ENCODE measurements at regions not wholly inside any gene's neighbourhood (a gene's known extent, or its start where the extent isn't known, plus 50 kb on each side); places are given as distances from the start of the nearest gene placed in this dataset.

GRCh38 chr15:97836003-97836402 is 124.5 kb upstream of the ARRDC4 start:
- Histone ChIP-seq H3K9me3 (peaks cover 0 to 14% (median 0%) of the 10 kb centered on the region in 4 donors), H3K4me3 (no peak overlapping the region), H3K27ac (no peak overlapping the region), H3K4me1 (no peaks in the 10 kb centered on the region), H3K36me3 (no peaks in the 10 kb centered on the region), H3K27me3 (no peaks in the 10 kb centered on the region)
- TF ChIP-seq CTCF (IDR thresholded peaks at IDR 0.05) (no peak), EP300 (IDR thresholded peaks at IDR 0.05) (no peak), POLR2A (IDR thresholded peaks at IDR 0.05) (no peak)
- DNase-seq (ENCODE audit: low spot score in 2 of 2) = no peak
- 60 to 67% methylated on average over 4 of the region's 4 CpGs for WGBS, 2 donors

DNA sequence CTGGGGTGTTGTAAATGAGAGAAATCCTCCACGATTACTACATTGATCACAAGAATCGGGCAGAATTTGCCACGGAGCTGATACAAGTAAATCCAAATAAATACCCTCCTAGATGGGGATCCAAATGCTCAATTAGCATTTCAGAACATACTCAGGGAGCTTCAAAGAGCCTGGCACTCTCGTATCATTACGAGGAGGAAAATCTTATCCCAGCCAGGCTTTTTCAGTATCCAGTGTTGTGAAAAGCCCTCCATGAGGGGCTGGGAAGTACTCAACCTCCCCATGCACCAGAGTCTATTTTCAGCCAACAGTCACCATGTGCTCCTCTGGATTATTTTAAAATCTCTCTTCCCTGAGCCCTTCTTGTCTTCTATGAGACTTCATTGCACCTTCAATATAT is 122.6 kb upstream of the ARRDC4 start:
- Histone ChIP-seq H3K4me1 (no peaks in the 10 kb centered on the region), H3K36me3 (no peaks in the 10 kb centered on the region), H3K27me3 (no peaks in the 10 kb centered on the region), H3K9me3 (peaks cover 0 to 9% (median 0%) of the 10 kb centered on the region in 4 donors), H3K4me3 (no peak overlapping the region), H3K27ac (no peak overlapping the region)
- DNase-seq (ENCODE audit: low spot score in 2 of 2) = no peak
- 73% methylated on average over 5 of the region's 5 CpGs for WGBS, 2 donors
- TF ChIP-seq POLR2A (IDR thresholded peaks at IDR 0.05) (no peak), EP300 (IDR thresholded peaks at IDR 0.05) (no peak), CTCF (IDR thresholded peaks at IDR 0.05) (no peak)

DNA sequence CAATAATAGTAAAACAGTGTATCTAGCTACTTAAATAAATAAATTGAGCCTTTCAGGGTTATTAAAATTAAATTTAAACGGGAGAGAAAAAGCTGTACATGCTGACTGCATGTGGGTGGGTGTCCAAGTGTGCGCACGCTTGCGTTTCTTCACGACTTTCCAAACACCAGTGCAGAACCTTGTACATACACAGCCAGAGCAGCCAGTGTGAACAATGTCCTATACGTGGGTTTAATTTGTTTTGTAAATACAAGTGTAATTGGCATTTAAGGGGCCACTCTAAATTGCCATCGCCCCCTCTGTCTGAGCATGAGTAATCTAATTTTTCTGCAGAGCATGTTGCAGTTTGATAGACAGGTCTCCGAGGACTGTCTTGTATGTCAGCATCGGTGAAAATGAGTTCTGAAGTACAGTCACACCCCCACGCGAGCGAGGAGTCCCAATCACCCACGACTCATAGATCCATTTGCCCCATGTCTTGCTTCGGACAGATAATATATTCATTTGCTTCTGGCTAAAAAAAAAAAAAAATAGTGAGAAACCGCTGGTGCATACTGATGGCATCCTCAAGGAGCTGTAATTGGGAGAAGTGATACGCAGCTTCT is 121.8 kb upstream of the ARRDC4 start:
- H3K4me1 ChIP-seq = no peaks in the 10 kb centered on the region

GRCh38 chr15:97840501-97840900 is 120.0 kb upstream of the ARRDC4 start:
- no peak for DNase-seq (ENCODE audit: low spot score in 2 of 2)
- Histone ChIP-seq H3K9me3 (no peaks in the 10 kb centered on the region), H3K4me1 (no peaks in the 10 kb centered on the region), H3K4me3 (no peak overlapping the region), H3K27me3 (no peaks in the 10 kb centered on the region), H3K36me3 (no peaks in the 10 kb centered on the region), H3K27ac (no peak overlapping the region)
- 65 to 82% methylated on average over 2 of the region's 2 CpGs for WGBS, 2 donors
- no peak for TF ChIP-seq CTCF (IDR thresholded peaks at IDR 0.05)
- TF ChIP-seq POLR2A (IDR thresholded peaks at IDR 0.05) = no peak

More for the DNA sequence above, 121.8 kb upstream of the ARRDC4 start:
- 85 to 86% methylated on average over 16 of the region's 16 CpGs for WGBS, 2 donors
- TF ChIP-seq CTCF (IDR thresholded peaks at IDR 0.05) (no peak), EP300 (IDR thresholded peaks at IDR 0.05) (no peak), POLR2A (IDR thresholded peaks at IDR 0.05) (no peak)
- H3K27ac ChIP-seq = no peak overlapping the region
- H3K9me3 ChIP-seq = peaks cover 0 to under 1% (median 0%) of the 10 kb centered on the region in 4 donors
- no peak for DNase-seq (ENCODE audit: low spot score in 2 of 2)
- no peaks in the 10 kb centered on the region for H3K27me3 ChIP-seq
- no peaks in the 10 kb centered on the region for H3K36me3 ChIP-seq
- no peak overlapping the region for H3K4me3 ChIP-seq

GRCh38 chr15:97841558-97841957 is 118.9 kb upstream of the ARRDC4 start:
- H3K9me3 ChIP-seq = no peaks in the 10 kb centered on the region
- no peaks in the 10 kb centered on the region for H3K4me1 ChIP-seq
- H3K27me3 ChIP-seq = no peaks in the 10 kb centered on the region
- no peak overlapping the region for H3K4me3 ChIP-seq
- WGBS, 2 donors = 90 to 92% methylated on average over 3 of the region's 3 CpGs
- DNase-seq (ENCODE audit: low spot score in 2 of 2) = no peak
- no peak overlapping the region for H3K27ac ChIP-seq
- TF ChIP-seq POLR2A (IDR thresholded peaks at IDR 0.05) (no peak), EP300 (IDR thresholded peaks at IDR 0.05) (no peak), CTCF (IDR thresholded peaks at IDR 0.05) (no peak)
- no peaks in the 10 kb centered on the region for H3K36me3 ChIP-seq

All from tibial nerve (tissue), 4 donors.